ENCODE measurements at regions not wholly inside any gene's neighbourhood (a gene's known extent, or its start where the extent isn't known, plus 50 kb on each side); places are given as distances from the start of the nearest gene placed in this dataset.
A peak's percentile ranks its signal among the peaks of the same experiment; 100 is the strongest.
"Not testable (repeated sequence)": the region's sequence is repeated elsewhere in the genome, so short reads cannot be mapped to it uniquely, and the experiment has no call there.

DNA sequence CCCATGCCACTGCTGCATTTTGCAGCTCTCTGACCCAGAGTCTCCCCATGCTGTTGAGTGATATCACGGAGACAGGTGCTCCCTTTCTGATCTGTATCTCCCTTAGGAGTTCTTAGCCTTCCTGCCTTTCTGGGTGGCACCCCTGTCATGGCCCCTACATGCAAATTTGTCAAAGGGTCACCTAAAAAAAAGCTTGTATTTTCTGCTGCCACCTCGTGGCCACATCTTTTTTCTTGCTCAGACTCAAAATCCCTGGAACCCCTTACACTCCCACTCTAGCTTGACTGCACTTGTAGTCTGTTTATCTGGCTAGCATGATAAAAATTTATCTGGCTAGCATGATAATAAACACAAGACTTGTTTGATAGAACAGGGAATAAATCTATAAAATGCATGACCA, 809.1 kb downstream of the SORCS1 start:
- ATAC-seq (no peak), DNase-seq (no peak)
- Histone ChIP-seq H3K27ac (no peak overlapping the region), H3K4me1 (no peaks in the 10 kb centered on the region), H3K4me3 (no peak overlapping the region), H3K27me3 (no peaks in the 10 kb centered on the region), H3K9me3 (no peaks in the 10 kb centered on the region), H3K36me3 (no peaks in the 10 kb centered on the region)
- intact Hi-C loops (cut with DNase I), result no loop called here
- 21% methylated on average over 2 of the region's 2 CpGs for WGBS (ENCODE audit: insufficient coverage, low coverage, low lambda C conversion rate, missing lambda C conversion rate)
- TF ChIP-seq, protein P1, sequence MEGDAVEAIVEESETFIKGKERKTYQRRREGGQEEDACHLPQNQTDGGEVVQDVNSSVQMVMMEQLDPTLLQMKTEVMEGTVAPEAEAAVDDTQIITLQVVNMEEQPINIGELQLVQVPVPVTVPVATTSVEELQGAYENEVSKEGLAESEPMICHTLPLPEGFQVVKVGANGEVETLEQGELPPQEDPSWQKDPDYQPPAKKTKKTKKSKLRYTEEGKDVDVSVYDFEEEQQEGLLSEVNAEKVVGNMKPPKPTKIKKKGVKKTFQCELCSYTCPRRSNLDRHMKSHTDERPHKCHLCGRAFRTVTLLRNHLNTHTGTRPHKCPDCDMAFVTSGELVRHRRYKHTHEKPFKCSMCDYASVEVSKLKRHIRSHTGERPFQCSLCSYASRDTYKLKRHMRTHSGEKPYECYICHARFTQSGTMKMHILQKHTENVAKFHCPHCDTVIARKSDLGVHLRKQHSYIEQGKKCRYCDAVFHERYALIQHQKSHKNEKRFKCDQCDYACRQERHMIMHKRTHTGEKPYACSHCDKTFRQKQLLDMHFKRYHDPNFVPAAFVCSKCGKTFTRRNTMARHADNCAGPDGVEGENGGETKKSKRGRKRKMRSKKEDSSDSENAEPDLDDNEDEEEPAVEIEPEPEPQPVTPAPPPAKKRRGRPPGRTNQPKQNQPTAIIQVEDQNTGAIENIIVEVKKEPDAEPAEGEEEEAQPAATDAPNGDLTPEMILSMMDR (IDR thresholded peaks at IDR 0.05), result peak in 3 of 4 donors; percentile 17 to 25 (median 24)
- no peak for TF ChIP-seq POLR2A (IDR thresholded peaks at IDR 0.05)

GRCh38 chr10:106348933-106349332, 815.6 kb downstream of the SORCS1 start:
- no peak for TF ChIP-seq POLR2A (IDR thresholded peaks at IDR 0.05)
- TF ChIP-seq, protein P1 (IDR thresholded peaks at IDR 0.05), result no peak
- no peaks in the 10 kb centered on the region for H3K9me3 ChIP-seq
- H3K4me1 ChIP-seq, result no peaks in the 10 kb centered on the region
- no peaks in the 10 kb centered on the region for H3K36me3 ChIP-seq
- DNase-seq (no peak), ATAC-seq (no peak)
- no peak overlapping the region for H3K27ac ChIP-seq
- intact Hi-C loops (cut with DNase I), result no loop called here
- H3K4me3 ChIP-seq, result no peak overlapping the region
- no peaks in the 10 kb centered on the region for H3K27me3 ChIP-seq

DNA sequence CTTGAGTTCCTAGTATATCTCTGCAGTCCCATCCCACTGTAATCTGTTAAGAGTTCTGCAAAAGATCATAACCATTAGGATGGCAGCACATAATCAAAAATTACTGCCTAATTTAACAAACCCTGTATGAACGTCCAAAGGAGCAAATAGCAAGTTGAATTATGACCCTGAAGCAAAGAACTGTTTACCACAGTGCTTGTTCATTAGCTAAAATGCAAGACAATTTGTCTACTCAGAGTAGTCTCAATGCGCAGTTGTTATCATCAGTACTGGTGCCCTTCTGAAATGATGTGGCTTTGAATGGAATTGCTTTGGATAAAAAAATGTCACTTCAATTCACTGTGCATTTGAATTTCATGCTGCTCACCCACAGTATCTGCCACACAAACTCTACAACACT, 817.0 kb downstream of the SORCS1 start:
- no peaks in the 10 kb centered on the region for H3K4me1 ChIP-seq
- 48% methylated on average over 2 of the region's 2 CpGs for WGBS (ENCODE audit: insufficient coverage, low coverage, low lambda C conversion rate, missing lambda C conversion rate)
- H3K9me3 ChIP-seq, result no peaks in the 10 kb centered on the region
- no peak overlapping the region for H3K4me3 ChIP-seq
- no peaks in the 10 kb centered on the region for H3K27me3 ChIP-seq
- ATAC-seq (no peak), DNase-seq (no peak)
- TF ChIP-seq, protein P1 (IDR thresholded peaks at IDR 0.05), result no peak
- TF ChIP-seq POLR2A (IDR thresholded peaks at IDR 0.05), result no peak
- H3K36me3 ChIP-seq, result no peaks in the 10 kb centered on the region
- intact Hi-C loops (cut with DNase I), result no loop called here
- H3K27ac ChIP-seq, result no peak overlapping the region

DNA sequence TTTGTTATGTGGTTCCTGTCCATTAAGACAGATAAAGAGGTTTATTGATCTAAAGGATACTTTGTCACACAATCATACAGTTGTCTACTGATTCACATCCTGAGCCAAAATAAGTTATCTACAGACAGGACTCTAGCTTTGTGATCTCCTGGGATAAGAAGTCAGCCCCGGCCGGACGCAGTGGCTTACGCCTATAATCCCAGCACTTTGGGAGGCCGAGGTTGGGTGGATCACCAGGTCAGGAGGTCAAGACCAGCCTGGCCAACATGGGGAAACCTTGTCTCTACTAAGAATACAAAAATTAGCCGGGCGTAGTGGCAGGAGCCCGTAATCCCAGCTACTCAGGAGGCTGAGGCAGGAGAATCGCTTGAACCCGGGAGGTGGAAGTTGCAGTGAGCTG, 821.0 kb downstream of the SORCS1 start:
- H3K4me1 ChIP-seq; DNase-seq; intact Hi-C loops (cut with DNase I); H3K9me3 ChIP-seq; H3K4me3 ChIP-seq; ATAC-seq; H3K27ac ChIP-seq; H3K27me3 ChIP-seq; H3K36me3 ChIP-seq: not testable (repeated sequence)
- 49% methylated on average over 5 of the region's 10 CpGs for WGBS (ENCODE audit: insufficient coverage, low coverage, low lambda C conversion rate, missing lambda C conversion rate)

GRCh38 chr10:106341356-106341755, 823.1 kb downstream of the SORCS1 start:
- intact Hi-C loops (cut with DNase I), result no loop called here
- TF ChIP-seq POLR2A (IDR thresholded peaks at IDR 0.05), result no peak
- TF ChIP-seq, protein P1 (IDR thresholded peaks at IDR 0.05), result no peak
- H3K9me3 ChIP-seq, result no peaks in the 10 kb centered on the region
- 34% methylated on average over 3 of the region's 3 CpGs for WGBS (ENCODE audit: insufficient coverage, low coverage, low lambda C conversion rate, missing lambda C conversion rate)
- no peaks in the 10 kb centered on the region for H3K4me1 ChIP-seq
- no peak for ATAC-seq
- no peak overlapping the region for H3K4me3 ChIP-seq
- no peaks in the 10 kb centered on the region for H3K27me3 ChIP-seq
- no peak overlapping the region for H3K27ac ChIP-seq
- no peak for DNase-seq
- no peaks in the 10 kb centered on the region for H3K36me3 ChIP-seq

Data from right lobe of liver (tissue), 6 donors.